Kidney epithelial cell (primary cell): ENCODE measurements at regions not wholly inside any gene's neighbourhood (a gene's known extent, or its start where the extent isn't known, plus 50 kb on each side); places are given as distances from the start of the nearest gene placed in this dataset.

Source experiments
- DNase-seq: peaks from one replicate; pipeline ENCODE4 v3.0.0-alpha.2; 2010; ENCODE audit warnings: low read depth
- H3K27me3 ChIP-seq: 2 replicates; pipeline ENCODE4 v1.6.0; 2011; ENCODE audit warnings: low read length; ENCODE audit not compliant: control insufficient read depth, insufficient read depth
- H3K36me3 ChIP-seq: 2 replicates; pipeline ENCODE4 v1.5.1; 2011; ENCODE audit warnings: low read length; ENCODE audit not compliant: control insufficient read depth, insufficient read depth
- H3K4me3 ChIP-seq: 2 replicates; pipeline ENCODE4 v1.5.1; 2011; ENCODE audit warnings: low read depth, mild to moderate bottlenecking, control low read depth, low read length
- CTCF ChIP-seq: IDR thresholded peaks from 2 replicates; pipeline ENCODE4 v1.5.1; 2011; ENCODE audit warnings: mild to moderate bottlenecking, moderate library complexity, low read length, control low read depth, inconsistent platforms; ENCODE audit not compliant: insufficient read depth, poor library complexity, severe bottlenecking

GRCh38 chr13:87287721-87288120, 383.4 kb upstream of the SLITRK5 start:
- no peaks in the 10 kb centered on the region for H3K27me3 ChIP-seq
- TF ChIP-seq CTCF = no peak
- H3K36me3 ChIP-seq = no peaks in the 10 kb centered on the region
- no peak for DNase-seq
- H3K4me3 ChIP-seq = no peak overlapping the region

- no peak for DNase-seq
- no peak overlapping the region for H3K4me3 ChIP-seq
- no peaks in the 10 kb centered on the region for H3K27me3 ChIP-seq
- TF ChIP-seq CTCF = no peak
- no peaks in the 10 kb centered on the region for H3K36me3 ChIP-seq
Observed at GRCh38 chr13:87295636-87296035, 375.5 kb upstream of the SLITRK5 start.

- Histone ChIP-seq H3K4me3 (no peak overlapping the region), H3K36me3 (no peaks in the 10 kb centered on the region), H3K27me3 (no peaks in the 10 kb centered on the region)
- DNase-seq = no peak
- no peak for TF ChIP-seq CTCF
Observed at GRCh38 chr13:87302034-87302433, 369.1 kb upstream of the SLITRK5 start.

GRCh38 chr13:87302931-87303330, 368.2 kb upstream of the SLITRK5 start:
- Histone ChIP-seq H3K27me3 (no peaks in the 10 kb centered on the region), H3K36me3 (no peaks in the 10 kb centered on the region), H3K4me3 (no peak overlapping the region)
- no peak for TF ChIP-seq CTCF
- DNase-seq = no peak

GRCh38 chr13:87311165-87311564, 360.0 kb upstream of the SLITRK5 start:
- no peak overlapping the region for H3K4me3 ChIP-seq
- no peaks in the 10 kb centered on the region for H3K27me3 ChIP-seq
- no peak for TF ChIP-seq CTCF
- H3K36me3 ChIP-seq = no peaks in the 10 kb centered on the region
- no peak for DNase-seq

- TF ChIP-seq CTCF = no peak
- no peaks in the 10 kb centered on the region for H3K36me3 ChIP-seq
- H3K27me3 ChIP-seq = no peaks in the 10 kb centered on the region
- H3K4me3 ChIP-seq = no peak overlapping the region
- DNase-seq = no peak
Observed at GRCh38 chr13:87314822-87315221, 356.3 kb upstream of the SLITRK5 start.
